Activated CD8-positive, alpha-beta memory T cell treated with anti-CD3 and anti-CD28 coated beads for 36 hours (primary cell): ENCODE measurements at regions not wholly inside any gene's neighbourhood (a gene's known extent, or its start where the extent isn't known, plus 50 kb on each side); places are given as distances from the start of the nearest gene placed in this dataset.

Source experiments
- CTCF ChIA-PET: fragments of 350-600 bp; sonication (Branson Sonifier 250); formaldehyde crosslinking; loops from one replicate; lab custom pipeline; 2021; ENCODE audit warnings: antibody characterized with exemption; lab: Charles Lee
- POLR2A ChIA-PET: fragments of 350-600 bp; sonication (Branson Sonifier 250); formaldehyde crosslinking; loops from one replicate; lab custom pipeline; 2021; ENCODE audit warnings: antibody characterized with exemption; lab: Charles Lee

- ChIA-PET CTCF (no interaction called here), POLR2A (no interaction called here)
Measured at GRCh38 chr2:14220101-14220500, 412.4 kb upstream of the LRATD1 start.

DNA sequence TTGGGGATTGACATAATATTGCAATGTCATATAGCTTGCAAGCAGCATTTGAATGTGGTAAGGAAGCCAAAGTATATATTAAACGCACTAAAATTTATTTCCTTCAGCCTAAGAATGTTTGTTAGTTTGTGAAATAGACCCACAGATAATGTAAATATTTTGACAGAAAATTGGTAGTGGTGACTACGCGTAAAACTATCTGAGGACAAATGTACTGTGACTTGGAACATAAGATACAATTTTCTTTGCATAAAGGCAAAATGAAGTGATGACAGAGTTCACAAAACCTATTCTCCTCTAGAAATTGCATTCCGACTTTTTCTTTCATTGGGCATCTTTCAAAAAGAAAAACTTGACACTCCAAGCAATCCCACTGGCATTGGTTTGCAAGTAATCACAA, 411.1 kb upstream of the LRATD1 start:
- ChIA-PET CTCF (no interaction called here), POLR2A (no interaction called here)

GRCh38 chr2:14223576-14223975, 408.9 kb upstream of the LRATD1 start:
- POLR2A ChIA-PET: no interaction called here

DNA sequence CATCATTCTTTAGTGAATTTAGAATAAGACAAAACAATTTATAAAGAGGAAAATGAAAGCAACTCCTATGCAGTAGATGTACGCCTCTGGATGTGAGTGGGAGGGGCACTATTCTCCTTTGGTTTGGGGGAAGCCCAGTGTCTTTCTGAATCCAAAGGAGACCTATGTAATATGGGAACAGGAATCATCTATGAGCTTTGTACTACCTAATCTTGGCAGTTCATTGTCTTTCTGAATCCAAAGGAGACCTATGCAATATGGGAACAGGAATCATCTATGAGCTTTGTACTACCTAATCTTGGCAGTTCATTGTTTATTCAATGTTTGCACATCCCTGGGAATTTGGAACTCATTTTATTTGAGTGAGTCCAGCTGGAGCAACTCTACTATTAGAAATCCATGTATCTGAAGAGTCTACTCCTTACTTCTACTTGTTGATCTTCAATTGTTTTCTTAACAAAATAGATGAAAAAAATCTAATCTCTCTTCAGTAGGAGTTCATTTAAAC, 401.1 kb upstream of the LRATD1 start:
- ChIA-PET CTCF (no interaction called here), POLR2A (no interaction called here)

More at GRCh38 chr2:14223576-14223975, 408.9 kb upstream of the LRATD1 start:
- CTCF ChIA-PET: no interaction called here

GRCh38 chr2:14232217-14232616, 400.3 kb upstream of the LRATD1 start:
- POLR2A ChIA-PET: no interaction called here
- CTCF ChIA-PET: no interaction called here

- POLR2A ChIA-PET: no interaction called here
Measured at GRCh38 chr2:14234911-14235310, 397.6 kb upstream of the LRATD1 start.

GRCh38 chr2:14235667-14236066, 396.9 kb upstream of the LRATD1 start:
- CTCF ChIA-PET: no interaction called here
- POLR2A ChIA-PET: no interaction called here

More at GRCh38 chr2:14234911-14235310, 397.6 kb upstream of the LRATD1 start:
- CTCF ChIA-PET: no interaction called here

GRCh38 chr2:14237902-14238301, 394.6 kb upstream of the LRATD1 start:
- CTCF ChIA-PET: no interaction called here
- POLR2A ChIA-PET: no interaction called here

DNA sequence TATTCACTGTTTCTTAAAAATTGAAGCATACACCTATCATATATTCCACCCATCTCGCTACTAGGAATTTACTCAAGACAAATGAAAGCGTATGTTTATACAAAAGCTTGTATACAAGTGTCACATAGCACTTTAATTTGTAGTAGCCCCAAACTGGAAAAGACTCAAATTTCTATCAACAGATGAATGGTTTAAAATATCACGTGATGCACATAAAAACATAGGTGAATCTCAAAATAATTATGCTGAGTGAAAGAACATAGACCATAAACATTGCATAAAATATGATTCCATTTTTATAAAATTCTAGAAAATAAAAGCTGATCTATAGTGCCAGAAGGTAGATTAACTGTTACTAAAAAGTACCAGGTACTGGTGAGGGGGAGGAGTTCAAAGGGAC, 392.9 kb upstream of the LRATD1 start:
- ChIA-PET POLR2A (no interaction called here), CTCF (no interaction called here)

- POLR2A ChIA-PET: no interaction called here
Measured at GRCh38 chr2:14240868-14241267, 391.6 kb upstream of the LRATD1 start.

DNA sequence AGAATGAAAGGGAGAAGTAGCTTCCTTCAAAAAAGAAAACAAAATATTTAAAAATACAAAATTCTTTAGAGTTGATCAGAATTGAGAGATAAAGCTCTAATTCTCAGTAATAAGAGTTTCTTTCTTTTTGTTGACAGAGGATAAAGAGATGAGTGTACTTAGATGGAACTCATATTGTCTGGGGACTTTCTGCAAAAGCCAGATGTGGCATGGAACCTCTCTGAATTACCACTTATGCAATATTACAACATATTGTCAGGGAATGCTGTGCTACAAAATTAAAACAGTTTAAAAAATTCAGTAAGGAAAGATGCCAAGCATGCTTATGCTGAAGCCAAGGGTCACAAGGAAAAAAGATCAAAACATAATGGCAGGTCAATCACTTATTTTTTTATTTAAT, 386.6 kb upstream of the LRATD1 start:
- CTCF ChIA-PET: no interaction called here
- POLR2A ChIA-PET: no interaction called here

More at GRCh38 chr2:14240868-14241267, 391.6 kb upstream of the LRATD1 start:
- CTCF ChIA-PET: no interaction called here

DNA sequence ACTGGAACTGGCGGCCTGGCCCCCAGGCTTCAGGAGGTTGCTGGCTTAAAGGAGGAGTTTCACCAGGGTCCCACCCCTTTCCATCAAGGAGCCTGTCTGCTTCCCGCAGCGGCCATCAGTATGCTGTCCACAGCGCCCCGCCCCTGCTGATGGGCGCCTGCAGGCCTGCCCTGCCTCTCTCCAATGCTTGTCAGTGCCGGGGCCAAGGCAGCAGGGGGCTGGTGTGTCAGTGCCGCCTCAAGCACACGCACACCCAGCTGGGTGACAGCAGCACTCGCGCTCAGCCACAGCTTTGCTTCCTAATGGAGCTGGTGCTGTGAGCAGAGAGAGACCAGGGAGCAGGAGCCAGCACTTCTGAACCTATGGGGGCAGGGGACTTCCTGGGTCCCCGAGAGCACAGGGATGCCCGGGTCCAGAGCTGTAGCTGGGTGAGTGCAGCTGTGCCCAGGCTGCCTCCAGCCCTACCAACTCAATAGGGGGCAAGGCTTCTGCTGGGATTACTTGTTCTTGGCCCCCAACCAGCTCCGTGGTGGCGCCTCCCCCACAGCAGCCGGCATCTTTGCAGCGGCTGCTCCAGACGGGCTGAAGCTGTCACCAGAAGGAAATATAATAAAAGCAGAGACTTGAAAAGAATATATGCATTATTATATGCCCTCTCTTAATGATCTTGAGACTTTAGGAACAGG, 377.2 kb upstream of the LRATD1 start:
- ChIA-PET POLR2A (no interaction called here), CTCF (no interaction called here)

DNA sequence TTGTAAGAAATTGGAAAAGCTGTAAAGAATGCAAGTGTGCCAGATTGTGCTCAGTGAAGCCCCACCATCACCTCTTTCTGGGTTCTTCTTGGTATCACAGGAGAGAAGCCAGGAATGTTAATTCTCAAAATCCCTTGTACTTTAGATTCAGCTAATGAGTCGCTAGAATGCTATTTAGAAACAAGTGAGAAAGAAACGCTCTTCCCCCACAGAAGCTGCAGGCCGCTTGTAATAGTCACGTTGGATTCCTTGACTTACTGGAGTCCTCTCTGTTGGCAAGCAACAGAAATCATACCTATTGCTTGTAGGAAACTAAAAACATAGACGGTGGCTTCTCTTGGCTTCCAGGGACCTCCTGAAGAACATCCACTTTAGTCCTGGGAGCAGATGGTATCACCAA, 375.6 kb upstream of the LRATD1 start:
- ChIA-PET POLR2A (no interaction called here), CTCF (no interaction called here)

- ChIA-PET CTCF (no interaction called here), POLR2A (no interaction called here)
Measured at GRCh38 chr2:14257801-14258507, 374.6 kb upstream of the LRATD1 start.

DNA sequence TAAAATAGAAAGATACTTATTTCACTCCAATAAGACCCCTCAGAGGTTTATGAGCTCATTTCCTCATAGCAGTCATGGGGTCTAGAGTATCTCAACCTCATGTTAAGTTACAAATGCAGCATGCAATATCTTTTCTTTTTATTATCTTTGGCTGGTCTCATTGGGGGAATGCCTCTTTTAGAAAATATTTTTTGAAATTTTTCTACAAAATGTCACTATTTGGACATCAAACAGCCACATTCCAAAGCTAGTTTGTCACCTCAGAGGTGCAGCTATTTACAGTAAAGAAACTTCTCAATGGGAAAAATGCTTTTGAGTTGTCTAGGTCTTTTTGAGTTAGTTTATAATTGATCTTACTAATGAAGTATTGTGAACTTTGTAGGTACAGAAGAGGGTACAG, 370.7 kb upstream of the LRATD1 start:
- ChIA-PET CTCF (no interaction called here), POLR2A (no interaction called here)

DNA sequence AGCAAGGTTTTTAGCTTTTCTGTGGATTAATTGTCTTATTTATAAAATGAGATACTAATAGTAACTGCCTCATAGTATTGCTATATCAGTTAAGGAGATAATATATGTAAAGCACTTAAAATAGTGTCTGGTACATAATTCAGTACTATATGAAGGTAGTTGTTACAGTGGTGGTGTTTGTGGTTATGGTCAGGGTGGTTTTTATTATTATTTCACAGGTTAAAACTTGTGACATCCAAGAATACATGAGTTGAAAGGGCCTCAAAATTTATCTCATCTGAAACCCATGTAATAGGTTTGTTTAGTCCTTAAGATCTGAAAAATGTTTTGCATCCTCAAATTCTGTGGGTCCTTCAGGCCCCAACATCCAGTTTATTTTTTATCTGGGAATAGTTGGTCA, 369.5 kb upstream of the LRATD1 start:
- ChIA-PET POLR2A (no interaction called here), CTCF (no interaction called here)

- CTCF ChIA-PET: no interaction called here
- POLR2A ChIA-PET: no interaction called here
Measured at GRCh38 chr2:14270036-14270582, 362.4 kb upstream of the LRATD1 start.

DNA sequence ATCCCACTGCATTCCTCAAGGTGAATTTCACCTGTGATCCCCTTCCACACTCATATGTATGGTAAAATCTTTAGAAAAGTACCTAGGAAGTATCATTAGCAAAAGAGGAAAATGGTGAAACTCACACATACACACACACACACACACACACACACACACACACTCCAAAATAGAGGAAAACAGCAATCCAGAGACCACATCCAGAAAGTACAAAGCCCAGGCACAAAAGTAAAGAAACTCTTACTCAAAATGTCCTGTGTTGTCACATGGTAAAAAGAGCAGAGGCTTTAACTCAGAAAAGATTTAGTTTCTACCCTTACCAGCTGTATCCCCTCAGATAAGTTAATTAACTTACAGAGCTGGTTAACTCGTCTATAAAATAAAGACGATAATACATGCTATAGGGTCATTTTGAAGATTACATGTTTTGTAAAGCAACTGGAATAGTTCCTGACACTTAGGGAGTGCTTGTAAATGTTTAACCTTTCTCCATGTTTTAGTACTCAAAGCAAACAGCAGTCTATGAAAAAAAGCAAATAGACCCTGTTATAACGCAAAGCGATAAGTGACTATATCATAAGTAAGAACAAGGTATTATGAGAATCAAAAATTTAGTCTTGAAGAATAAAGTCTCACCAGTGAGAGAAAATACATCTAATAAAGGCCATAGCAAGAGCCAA, 360.0 kb upstream of the LRATD1 start:
- ChIA-PET CTCF (no interaction called here), POLR2A (no interaction called here)

- ChIA-PET POLR2A (no interaction called here), CTCF (no interaction called here)
Measured at GRCh38 chr2:14273650-14274049, 358.9 kb upstream of the LRATD1 start.

DNA sequence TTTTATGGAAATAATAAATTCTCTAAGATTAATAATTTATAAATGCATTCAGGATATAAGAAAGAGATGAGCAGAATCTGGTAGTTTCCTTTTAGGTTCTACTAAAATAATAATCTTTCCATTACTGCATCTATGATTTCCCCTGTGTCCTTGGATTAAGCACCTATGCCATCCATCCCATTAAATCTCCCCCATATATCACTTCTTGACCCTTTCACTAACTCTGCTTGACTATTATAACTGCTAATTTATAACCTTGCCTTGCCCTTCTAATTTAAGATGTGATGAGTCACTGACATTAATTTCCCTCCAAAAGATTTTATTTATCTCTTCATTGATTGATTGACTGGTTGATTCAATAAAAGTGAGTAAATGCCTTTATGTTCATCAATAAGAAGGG, 348.3 kb upstream of the LRATD1 start:
- POLR2A ChIA-PET: no interaction called here

More for the DNA sequence above, 348.3 kb upstream of the LRATD1 start:
- CTCF ChIA-PET: no interaction called here
